HL-60 (cell line): ENCODE measurements at regions not wholly inside any gene's neighbourhood (a gene's known extent, or its start where the extent isn't known, plus 50 kb on each side); places are given as distances from the start of the nearest gene placed in this dataset.

Experiments
- DNase-seq, 2 experiments: peaks; one replicate each; pipeline ENCODE4 v3.0.0-alpha.2; 2010 to 2020; ENCODE audit warnings: low read depth in 1 of 2, low spot score in 1 of 2
- H3K27ac ChIP-seq: fragments of 250-450 bp; sonication (Bioruptor Pico); replicated peaks from 2 replicates; pipeline ENCODE4 v1.5.1; 2020; ENCODE audit warnings: mild to moderate bottlenecking, moderate library complexity
- H3K27me3 ChIP-seq: fragments of 250-450 bp; sonication (Bioruptor Pico); 2 replicates; pipeline ENCODE4 v1.5.1; 2021; ENCODE audit warnings: mild to moderate bottlenecking, moderate library complexity; ENCODE audit not compliant: insufficient read depth, poor library complexity, severe bottlenecking
- H3K4me3 ChIP-seq: replicated peaks from 2 replicates; pipeline ENCODE4 v1.5.1; 2011; ENCODE audit warnings: mild to moderate bottlenecking, control low read depth, low read length; ENCODE audit not compliant: insufficient read depth
- GABPA ChIP-seq: IDR thresholded peaks from 2 replicates; pipeline ENCODE4 v1.6.1; 2012; ENCODE audit warnings: low read depth
- POLR2AphosphoS5 ChIP-seq: IDR thresholded peaks from 2 replicates; pipeline ENCODE4 v1.6.1; 2012; ENCODE audit warnings: low read depth
- REST ChIP-seq: IDR thresholded peaks from 2 replicates; pipeline ENCODE4 v1.6.1; 2012; ENCODE audit warnings: low read depth; ENCODE audit not compliant: insufficient replicate concordance
- SPI1 ChIP-seq: IDR thresholded peaks from 2 replicates; pipeline ENCODE4 v1.6.1; 2012; ENCODE audit warnings: low read depth, mild to moderate bottlenecking, borderline replicate concordance
- TF ChIP-seq, protein P1 (sequence below): IDR thresholded peaks from one replicate; pipeline ENCODE4 v1.5.1; 2011; ENCODE audit warnings: low read length, control low read depth, inconsistent platforms; ENCODE audit not compliant: insufficient read depth

DNA sequence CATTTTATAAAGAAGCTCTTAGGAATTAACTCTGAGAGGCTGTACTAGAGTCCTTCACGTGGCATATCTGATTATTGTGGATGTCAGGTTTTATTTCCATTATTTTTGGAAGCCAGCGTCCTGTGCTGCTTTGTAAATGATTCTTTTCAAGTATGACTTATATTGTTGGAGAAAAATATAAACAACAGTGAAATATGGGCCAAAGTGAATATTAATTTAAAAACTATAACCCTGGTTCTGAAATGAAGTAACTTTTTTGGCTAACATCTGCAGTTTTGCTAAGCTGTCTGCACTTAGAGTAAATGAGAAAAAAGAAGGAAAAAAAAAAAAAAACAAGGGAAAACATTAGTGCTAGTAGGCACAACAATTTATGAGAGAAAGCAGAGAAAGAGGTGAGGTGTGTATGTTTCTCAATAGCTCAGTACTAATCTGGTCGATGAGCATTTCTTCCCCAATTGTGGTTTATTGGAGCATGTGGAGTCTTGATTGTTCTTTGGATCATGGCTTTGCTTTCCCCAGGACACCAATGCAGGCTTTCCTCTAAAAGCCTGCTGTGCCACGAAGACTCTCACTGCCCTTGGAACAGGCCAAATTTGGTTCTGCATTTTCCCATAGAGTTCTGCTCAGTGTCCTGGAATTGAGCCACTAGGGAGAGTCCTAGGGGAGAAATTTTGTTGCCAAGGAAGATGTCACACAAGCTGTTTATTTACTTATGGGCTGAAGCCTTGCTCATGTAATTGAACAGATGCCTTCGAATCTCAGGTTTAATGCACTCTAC lies 273.3 kb downstream of the DKK2 start:
- no peak overlapping the region for H3K27ac ChIP-seq
- no peak overlapping the region for H3K4me3 ChIP-seq
- TF ChIP-seq REST, result no peak
- no peak for TF ChIP-seq GABPA
- no peak for TF ChIP-seq SPI1
- H3K27me3 ChIP-seq, result no peaks in the 10 kb centered on the region
- no peak for DNase-seq

GRCh38 chr4:106753426-106753825 lies 282.7 kb downstream of the DKK2 start:
- Histone ChIP-seq H3K4me3 (no peak overlapping the region), H3K27me3 (no peaks in the 10 kb centered on the region), H3K27ac (no peak overlapping the region)
- DNase-seq, result no peak
- TF ChIP-seq SPI1 (no peak), GABPA (no peak), POLR2AphosphoS5 (no peak), REST (no peak)
- TF ChIP-seq, protein P1, sequence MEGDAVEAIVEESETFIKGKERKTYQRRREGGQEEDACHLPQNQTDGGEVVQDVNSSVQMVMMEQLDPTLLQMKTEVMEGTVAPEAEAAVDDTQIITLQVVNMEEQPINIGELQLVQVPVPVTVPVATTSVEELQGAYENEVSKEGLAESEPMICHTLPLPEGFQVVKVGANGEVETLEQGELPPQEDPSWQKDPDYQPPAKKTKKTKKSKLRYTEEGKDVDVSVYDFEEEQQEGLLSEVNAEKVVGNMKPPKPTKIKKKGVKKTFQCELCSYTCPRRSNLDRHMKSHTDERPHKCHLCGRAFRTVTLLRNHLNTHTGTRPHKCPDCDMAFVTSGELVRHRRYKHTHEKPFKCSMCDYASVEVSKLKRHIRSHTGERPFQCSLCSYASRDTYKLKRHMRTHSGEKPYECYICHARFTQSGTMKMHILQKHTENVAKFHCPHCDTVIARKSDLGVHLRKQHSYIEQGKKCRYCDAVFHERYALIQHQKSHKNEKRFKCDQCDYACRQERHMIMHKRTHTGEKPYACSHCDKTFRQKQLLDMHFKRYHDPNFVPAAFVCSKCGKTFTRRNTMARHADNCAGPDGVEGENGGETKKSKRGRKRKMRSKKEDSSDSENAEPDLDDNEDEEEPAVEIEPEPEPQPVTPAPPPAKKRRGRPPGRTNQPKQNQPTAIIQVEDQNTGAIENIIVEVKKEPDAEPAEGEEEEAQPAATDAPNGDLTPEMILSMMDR, result no peak

GRCh38 chr4:106746451-106746850 lies 289.7 kb downstream of the DKK2 start:
- no peak overlapping the region for H3K4me3 ChIP-seq
- H3K27ac ChIP-seq, result no peak overlapping the region
- no peaks in the 10 kb centered on the region for H3K27me3 ChIP-seq
- TF ChIP-seq, protein P1, result no peak
- TF ChIP-seq SPI1, result no peak
- TF ChIP-seq GABPA, result no peak
- TF ChIP-seq REST, result no peak
- DNase-seq, result peak in 1 of 2 experiments; percentile 35
